GM18502 (cell line): ENCODE measurements at regions not wholly inside any gene's neighbourhood (a gene's known extent, or its start where the extent isn't known, plus 50 kb on each side); places are given as distances from the start of the nearest gene placed in this dataset.
A peak's percentile ranks its signal among the peaks of the same experiment; 100 is the strongest.

Source experiments
- ATAC-seq: cut with Tn5 transposase; IDR thresholded peaks from one replicate; pipeline ENCODE4 v1.9.1; 2021; ENCODE audit warnings: mild to moderate bottlenecking; ENCODE audit not compliant: unreplicated experiment, poor library complexity

DNA sequence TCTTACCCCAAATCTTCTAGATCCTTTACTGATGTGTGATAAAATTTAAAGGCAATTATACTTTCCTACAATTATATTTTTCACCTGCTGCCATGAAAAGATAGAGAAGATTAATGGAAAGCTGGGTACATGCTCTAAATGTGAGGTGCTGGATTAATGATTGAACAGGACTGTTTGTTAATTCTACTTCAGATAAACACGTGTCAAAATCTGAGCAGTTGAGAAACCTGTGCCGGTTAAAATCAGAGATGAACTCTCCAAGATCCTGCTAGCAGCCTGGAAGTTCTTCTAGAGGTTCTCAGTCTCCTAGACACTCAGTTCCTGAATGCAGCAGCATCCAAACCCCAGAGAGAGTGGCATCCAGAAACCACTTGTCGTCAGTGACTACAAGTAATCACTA, 69.2 kb downstream of the INHBA start:
- no peak for ATAC-seq

DNA sequence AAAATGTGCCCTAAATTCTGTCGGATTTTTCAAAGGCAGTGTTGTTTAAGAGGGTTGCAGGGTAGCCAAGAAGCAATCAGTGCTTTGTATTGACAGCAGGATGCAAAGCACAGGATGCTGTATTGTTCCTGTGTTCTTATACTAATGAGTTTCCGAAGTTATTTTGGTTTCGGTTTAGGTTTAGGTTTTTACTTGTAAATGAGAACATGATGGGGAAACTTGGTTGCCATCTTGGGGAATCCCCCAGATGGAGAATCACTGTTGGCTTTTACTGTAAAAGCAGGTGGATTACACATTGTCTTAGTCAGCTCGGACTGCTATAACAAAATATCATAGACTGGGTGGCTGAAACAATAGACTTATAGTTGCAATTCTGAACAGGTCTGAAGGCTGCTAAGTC, 72.1 kb downstream of the INHBA start:
- ATAC-seq, result peak; percentile 89

DNA sequence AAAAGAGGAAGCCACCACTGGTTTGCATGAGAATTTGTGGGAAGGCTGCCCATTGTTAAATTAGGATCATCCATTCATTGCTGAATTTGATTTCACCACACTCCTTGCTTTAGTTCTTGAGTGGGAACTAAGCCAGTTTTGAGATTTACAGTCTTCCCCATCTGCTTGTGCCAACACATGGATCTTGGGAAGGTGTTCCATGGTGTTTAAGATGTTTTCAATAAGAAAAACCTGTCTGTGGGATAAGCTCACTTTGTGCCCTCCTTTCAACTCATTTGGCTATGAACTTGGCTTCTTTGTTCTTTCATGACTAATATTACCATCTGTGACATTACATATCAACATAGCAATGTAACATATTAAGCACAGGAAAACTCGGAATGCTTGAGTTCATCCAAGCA, 73.2 kb downstream of the INHBA start:
- ATAC-seq, result no peak

DNA sequence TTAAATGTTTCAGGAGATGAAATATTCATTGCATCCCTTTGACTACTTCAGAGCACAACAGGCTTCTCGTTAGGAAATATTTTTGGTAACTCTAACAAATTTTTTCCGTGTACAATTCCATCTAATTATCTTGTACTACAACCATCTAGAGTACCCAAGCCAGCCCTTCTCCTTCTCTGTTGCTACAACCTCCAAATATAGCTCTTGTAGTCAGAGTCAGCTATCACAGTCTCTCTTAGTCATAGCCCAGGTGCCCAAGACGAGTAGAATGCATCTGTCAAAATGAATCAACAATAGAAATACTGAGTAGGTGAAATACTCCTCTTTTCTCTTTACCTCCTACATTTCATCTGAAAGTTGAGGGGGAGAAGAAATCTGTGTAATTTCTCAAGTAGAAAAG, 74.0 kb downstream of the INHBA start:
- ATAC-seq, result no peak

DNA sequence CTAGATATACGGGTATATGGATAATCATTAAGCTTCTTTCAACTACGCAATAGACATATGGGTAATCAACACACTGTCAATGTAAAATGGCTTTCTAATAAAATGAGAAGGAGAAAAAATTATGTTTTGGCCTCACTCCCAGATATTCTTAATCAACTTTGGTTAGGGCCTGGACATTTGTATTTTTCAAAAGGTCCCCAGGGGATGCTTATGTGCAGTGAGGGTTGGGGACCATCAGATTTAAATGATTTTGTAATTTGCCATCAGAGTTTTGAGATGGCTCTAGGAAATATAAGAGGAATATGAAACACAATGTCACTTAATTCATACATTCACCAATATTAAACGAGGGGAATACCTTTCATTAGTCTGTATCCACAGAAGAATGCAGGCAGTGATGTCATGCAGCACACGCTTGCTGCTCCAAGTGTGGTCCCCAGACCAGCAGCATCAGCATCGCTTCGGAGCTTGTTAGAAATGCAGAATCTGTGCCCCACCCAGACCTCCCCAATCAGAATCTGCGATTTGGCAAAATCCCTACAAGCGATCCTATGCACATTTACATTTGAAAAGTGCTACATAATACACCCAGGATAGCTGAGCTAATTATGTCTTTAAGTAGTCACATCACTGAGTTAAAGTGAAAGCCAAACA, 75.1 kb downstream of the INHBA start:
- no peak for ATAC-seq

DNA sequence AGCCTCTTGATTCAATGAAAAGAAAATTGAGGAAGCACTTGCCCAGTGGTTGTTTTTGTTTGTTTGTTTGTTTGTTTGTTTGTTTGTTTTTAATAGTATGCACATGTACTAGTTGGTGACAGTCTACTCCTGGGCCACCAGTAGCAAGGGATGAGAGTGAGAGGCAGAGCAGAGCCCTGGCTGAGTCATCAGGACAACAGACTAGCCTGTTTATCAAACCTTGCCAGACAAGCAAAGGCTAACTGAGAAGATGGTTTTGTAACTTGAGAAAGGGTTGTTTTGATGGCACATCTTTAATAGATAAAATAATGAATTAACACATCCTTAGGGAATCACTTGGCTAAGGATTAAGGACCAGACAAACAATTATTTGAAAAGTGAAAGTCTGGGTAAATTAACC, 78.1 kb downstream of the INHBA start:
- ATAC-seq, result no peak

DNA sequence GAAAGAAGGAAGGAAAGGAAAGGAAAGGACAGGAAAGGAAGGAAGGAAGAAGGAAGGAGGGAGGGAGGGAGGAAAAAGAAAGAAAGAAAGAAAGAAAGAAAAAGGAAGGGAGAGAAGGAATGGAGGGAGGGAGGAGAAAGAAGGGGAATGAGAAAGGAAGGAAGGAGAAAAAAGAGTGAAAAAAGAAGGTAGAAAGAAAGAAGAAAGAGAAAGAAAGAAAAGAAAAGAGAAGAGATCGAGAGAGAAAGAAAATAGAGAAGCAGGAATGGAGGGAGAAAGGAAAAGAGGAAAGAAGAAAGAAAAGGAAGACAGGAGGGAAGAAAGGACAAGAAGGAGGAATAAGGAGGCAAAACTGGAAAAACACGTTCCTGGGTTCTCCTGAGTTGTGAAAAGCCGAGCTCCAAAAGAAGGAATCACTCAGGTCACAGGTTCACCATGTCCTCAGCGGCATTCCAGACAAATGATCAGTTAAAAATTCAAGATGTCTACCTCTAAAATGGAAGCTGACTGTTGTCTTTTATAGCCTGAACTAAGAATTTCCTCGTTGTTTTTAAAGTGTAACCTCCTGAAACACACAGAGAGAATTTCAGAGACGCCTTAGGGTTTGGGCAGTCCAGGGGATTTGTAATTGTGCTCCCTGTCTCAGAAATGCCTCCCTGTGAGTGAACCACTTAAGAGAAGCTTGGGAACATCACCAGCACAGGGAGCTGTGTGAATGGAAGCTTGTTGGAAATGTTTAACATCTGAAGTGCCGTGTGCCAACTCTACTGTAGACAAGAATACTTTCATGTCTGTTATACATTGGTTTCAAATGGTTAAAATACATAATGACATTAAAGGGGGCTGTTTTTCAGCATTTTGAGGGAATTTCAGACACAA, 80.7 kb downstream of the INHBA start:
- no peak for ATAC-seq

DNA sequence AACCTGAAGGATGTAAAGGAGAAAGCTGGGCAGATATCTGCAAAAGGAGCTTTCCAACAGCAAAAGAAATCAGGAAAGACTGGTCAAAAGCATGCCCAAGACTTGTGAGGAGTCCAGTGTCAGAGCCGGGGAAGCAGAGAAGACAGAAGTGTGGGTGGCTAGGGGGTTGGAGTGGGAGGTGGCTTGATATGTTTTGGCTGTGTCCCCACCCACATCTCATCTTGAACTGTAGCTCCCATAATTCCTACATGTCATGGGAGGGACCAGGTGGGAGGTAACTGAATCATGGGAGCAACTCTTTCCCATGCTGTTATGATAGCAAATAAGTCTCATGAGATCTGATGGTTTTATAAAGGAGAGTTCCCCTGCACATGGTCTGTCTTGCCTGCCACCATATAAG, 84.9 kb downstream of the INHBA start:
- no peak for ATAC-seq

DNA sequence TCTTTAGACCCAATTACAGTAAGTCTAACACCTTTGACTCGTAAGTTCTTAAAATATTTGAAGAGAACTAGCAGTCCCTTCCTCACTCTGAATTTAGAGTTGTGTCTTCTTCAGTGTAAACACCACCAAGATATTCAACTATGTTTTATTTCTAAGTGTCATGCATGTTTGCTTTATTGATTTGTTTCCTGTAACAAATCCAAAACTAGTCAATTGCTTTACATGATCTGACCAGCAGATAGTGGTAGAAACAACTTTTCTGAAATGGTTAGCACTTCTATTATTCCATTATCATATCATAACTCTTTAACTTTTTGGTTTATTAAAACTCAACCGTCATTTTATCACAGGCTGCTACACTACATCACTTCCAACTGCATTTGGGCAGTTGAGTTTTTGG, 90.1 kb downstream of the INHBA start:
- ATAC-seq, result no peak

DNA sequence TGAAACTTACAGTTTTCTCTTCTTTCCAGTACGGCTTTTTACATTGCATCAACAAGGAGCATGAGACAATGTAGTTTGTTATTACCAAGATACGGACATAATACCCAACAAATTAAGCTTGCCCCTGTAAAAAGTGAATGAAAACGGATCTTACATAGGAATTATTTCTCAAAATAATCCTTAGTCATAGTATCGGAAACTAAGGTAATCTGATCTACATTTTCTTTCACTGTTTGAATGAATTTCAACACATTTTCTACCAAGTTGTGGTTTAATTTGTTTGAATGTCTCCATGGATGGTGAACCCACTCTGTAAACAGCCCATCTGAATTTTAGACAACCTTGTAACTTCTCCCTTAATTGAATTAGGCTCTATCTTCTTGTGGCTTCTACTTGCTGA, 90.5 kb downstream of the INHBA start:
- ATAC-seq, result no peak

DNA sequence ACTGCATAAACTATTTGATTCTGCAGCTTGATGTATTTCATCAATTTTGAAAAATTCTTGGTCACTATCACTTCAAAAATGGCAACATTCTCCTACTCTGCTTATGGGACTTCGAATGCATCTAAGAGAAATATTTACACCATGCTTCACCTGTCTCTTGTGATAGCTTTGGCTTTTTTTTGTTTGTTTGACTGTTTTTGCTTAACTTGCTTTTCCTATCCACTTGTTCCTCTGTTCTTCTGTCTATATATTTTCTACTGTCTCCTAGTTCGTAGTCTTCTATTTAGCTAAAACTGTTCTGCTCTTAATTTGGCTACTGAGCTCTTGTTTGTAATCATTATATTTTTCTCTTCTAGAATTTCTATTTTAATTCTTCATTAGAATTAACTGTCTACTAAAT, 94.4 kb downstream of the INHBA start:
- ATAC-seq, result no peak

DNA sequence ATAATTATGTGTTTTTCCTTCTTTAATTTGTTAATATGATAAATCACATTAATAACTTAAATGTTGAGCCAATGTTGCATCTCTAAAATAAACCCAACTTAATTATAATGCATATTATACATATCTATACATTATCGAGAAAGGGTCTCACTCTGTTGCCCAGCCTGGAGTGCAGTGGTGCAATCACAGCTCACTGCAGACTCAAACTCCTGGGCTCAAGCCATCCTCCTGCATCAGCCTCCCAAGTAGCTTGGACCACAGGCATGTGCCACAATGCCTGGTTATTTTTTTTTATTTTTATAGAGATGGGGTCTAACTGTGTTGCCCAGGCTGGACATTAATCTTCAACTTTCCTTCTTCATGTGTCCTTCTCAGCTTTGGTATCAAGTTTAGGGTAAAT, 98.9 kb downstream of the INHBA start:
- no peak for ATAC-seq

DNA sequence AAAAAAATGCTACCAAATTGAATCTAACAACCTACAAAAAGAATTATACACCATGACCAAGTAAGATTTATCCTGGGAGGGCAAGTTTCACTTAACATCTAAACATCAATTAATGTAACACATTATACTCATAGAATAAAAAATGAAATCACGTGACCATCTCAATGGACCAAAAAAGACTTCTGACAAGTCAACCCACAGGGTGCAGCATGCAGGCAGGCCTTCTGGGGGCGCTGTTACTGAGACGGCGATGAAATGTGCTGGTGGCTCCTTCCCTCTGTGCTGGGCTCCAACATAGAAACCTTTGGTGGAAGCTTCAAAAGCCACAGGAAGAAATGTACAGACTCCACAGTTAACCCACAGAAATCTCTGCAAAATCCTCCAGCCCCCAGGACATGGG, 103.1 kb downstream of the INHBA start:
- no peak for ATAC-seq

DNA sequence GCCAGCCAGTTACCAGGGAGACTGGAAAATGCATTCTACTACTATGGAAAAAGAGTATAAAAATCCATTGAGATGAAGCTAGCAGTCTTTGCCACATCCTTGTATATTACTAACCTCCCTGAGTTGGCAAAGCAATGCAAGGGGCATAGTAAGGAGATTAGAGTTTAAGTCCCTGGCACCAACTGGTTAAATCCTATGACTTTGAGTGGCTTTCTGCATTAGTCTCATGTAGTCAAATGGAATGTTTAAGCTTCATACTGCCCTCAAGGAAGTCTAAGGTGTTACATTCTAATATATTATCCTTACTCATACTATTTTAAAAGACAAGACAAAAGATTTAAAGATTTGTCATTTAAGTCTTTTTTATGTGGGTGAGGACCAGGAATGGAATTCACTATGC, 110.1 kb downstream of the INHBA start:
- no peak for ATAC-seq

DNA sequence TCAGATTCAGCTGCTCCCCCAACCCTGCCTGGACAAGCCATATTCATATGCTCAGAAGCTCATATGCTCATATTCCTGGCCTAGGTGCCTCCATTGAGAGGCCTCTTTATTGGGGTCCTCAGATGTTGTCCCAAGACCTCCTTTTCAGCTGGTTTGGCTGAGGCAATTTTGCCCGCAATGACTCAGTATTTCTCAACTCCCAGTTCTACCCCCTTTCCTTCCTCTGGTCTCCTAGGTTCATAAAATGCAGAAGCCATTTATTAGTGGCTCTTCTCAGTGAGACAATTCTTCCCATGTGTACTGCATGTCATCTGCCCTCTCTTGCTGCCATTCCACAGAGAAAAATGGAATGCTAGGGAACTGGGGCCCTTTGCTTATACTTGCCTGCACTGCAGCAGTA, 110.7 kb downstream of the INHBA start:
- ATAC-seq, result no peak

DNA sequence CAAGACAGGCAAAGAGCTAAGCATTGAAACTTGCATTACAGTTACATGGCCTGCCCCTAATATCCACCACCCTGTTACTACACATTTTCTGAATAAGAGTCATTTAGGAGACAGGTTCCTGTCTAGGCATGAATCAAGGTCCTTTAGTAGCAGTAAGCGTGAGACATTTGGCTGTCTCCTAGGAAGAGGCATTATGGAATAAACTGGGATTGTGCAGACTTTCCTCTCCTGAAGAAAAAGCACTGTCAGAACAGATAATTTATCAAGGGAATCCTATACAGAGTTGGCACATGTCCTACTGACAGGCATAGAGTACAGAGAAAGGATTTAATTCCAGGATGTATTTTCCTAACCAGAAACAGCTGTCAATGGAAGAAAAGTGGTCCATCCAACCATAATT, 111.9 kb downstream of the INHBA start:
- ATAC-seq, result no peak

DNA sequence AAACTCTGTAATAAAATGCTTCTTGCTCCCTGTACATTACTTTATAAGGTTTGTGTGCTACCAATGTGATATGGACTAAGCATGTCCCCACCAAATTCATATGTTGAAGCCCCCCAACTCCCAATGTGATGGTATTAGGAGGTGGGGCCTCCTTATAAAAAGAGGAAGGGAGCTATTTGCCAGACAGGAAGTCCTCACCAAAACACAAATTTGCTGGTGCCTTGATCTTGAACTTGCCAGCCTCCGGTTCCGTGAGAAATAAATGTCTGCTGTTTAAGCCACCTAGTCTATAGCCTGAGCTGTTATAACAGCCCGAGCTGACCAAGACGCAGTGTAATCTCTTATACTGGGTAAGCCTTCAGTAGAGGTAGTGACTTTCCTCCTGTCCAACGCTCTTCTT, 114.5 kb downstream of the INHBA start:
- ATAC-seq, result no peak

DNA sequence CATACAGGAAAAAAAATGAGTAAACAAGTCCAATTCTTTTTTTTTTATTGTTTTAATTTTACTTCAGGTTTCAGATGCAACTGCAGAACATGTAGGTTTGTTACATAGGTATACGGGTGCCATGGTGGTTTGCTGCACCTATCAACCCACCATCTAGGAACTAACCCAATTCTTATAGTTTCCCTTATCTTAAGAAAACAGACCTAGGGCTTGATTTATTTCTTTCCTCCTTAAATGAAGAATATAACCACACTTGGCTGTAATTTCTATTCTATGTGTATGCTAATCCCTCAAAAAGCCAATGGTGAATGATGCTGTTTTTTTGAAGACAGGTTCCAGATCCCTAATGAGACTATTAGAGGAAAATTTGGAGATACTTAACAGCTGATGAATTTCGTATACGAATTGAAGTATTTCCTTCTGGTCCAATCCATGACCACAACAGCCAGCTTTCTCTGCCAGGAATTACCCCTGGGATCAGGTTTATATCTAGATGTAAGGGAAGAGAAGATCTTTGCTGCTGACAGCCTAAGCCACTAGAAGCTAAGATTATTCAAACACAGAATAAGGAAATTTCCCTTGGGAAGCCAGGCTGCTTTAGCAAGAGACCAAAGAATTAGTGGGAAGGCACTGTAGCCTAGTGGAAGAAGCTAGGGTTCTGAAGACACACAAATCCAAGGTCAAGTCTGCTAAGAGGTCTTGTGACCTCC, 115.8 kb downstream of the INHBA start:
- ATAC-seq, result no peak

DNA sequence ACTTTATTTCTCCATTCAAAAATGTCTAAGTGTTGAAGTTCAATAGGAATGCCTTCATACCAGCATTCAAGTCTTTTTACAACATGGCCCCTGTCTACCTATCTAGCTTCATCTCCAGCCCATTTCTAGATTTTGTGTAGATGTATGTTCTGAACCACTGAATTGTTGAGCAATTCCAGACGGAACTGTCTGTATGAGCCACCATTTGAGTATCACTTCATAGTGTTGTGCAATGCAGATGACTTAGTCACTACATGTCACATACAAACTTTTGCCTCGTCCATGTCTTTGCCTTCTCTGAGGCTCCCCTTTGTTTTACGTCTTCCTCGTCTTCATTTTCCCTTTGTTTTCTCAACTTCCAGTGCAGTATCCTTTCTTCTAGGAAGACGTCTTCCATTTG, 118.1 kb downstream of the INHBA start:
- ATAC-seq, result no peak

DNA sequence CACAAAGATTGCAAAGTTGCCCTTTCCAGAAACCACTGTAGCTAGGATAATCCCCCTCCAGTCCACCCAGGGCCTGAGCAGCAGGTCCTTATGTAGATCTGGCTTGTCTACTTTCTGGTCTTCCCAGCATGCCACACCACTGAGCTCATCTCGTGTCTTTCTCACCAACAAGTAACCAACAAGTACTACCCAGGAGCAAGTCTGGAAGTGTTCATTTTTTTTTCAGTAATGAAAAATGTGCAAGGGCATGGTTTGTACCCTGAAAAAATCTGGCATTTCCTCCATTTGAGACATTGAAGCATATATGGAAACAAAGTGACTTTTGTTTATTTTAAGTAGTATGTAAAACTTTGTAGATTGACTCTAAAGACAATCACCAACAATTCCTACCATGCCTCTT, 120.8 kb downstream of the INHBA start:
- ATAC-seq, result no peak

DNA sequence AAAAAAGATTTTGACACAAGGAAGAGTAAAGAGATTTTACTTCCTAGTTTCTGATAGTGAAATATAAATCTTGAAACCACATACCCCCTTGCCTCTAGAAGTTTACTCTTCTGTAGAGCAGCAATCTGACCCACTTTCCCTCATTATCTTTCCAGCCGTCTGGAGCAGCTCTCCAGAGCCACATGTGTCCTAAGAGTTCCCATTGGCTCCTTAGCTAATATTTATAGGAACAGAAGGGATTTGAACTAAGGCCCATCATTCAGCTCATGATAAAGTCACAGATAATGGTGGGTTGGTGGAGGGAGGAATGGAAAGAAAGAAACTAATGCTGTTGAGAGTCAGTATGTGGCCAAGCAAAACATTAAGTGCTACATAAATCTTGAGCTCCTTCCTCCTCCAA, 121.8 kb downstream of the INHBA start:
- no peak for ATAC-seq
